ENCODE measurements at regions not wholly inside any gene's neighbourhood (a gene's known extent, or its start where the extent isn't known, plus 50 kb on each side); places are given as distances from the start of the nearest gene placed in this dataset.

- Histone ChIP-seq H3K4me1 (ENCODE audit: control insufficient read depth, insufficient read depth, low read length, unreplicated experiment) (no peaks in the 10 kb centered on the region), H3K4me3 (ENCODE audit: low read depth, low read length) (no peak overlapping the region), H3K79me2 (ENCODE audit: control insufficient read depth, insufficient read depth, low read length, unreplicated experiment) (no peaks in the 10 kb centered on the region), H3K27me3 (ENCODE audit: insufficient read depth, low read length) (peaks cover 84% of the 10 kb centered on the region), H2AFZ (ENCODE audit: low read length, unreplicated experiment) (no peak overlapping the region), H3K27ac (ENCODE audit: low read depth, low read length) (no peak overlapping the region), H3K36me3 (ENCODE audit: insufficient read depth, low read length) (no peaks in the 10 kb centered on the region)
Measured at GRCh38 chr1:11414926-11415538, 63.9 kb upstream of the DISP3 start.

GRCh38 chr1:11417162-11417561, 61.8 kb upstream of the DISP3 start:
- Histone ChIP-seq H3K27ac (ENCODE audit: low read depth, low read length) (no peak overlapping the region), H3K27me3 (ENCODE audit: insufficient read depth, low read length) (peaks cover 79% of the 10 kb centered on the region), H3K79me2 (ENCODE audit: control insufficient read depth, insufficient read depth, low read length, unreplicated experiment) (no peaks in the 10 kb centered on the region), H3K36me3 (ENCODE audit: insufficient read depth, low read length) (no peaks in the 10 kb centered on the region), H2AFZ (ENCODE audit: low read length, unreplicated experiment) (no peak overlapping the region), H3K4me1 (ENCODE audit: control insufficient read depth, insufficient read depth, low read length, unreplicated experiment) (no peaks in the 10 kb centered on the region), H3K4me3 (ENCODE audit: low read depth, low read length) (no peak overlapping the region)

DNA sequence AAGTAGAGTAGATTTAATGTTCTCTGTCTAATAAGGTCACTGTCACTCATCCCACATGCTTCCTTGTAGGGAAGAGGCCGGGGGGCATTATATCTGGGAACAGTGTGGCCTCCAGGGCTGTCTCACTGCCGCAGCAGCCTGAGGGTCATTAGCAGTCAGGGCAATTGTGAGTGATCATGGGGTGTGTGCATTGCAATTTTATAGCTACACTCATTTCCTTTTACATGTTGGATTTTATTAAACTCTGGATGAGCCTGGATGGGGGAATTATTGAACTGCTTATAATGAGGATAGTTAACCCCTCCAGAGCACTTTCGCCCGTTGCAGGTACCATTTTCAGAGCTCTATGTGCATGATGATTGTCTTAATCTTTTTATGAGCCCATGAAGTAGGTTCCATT, 60.9 kb upstream of the DISP3 start:
- Histone ChIP-seq H2AFZ (ENCODE audit: low read length, unreplicated experiment) (no peak overlapping the region), H3K27me3 (ENCODE audit: insufficient read depth, low read length) (peaks cover 80% of the 10 kb centered on the region), H3K4me3 (ENCODE audit: low read depth, low read length) (no peak overlapping the region), H3K27ac (ENCODE audit: low read depth, low read length) (no peak overlapping the region), H3K36me3 (ENCODE audit: insufficient read depth, low read length) (no peaks in the 10 kb centered on the region), H3K79me2 (ENCODE audit: control insufficient read depth, insufficient read depth, low read length, unreplicated experiment) (no peaks in the 10 kb centered on the region), H3K4me1 (ENCODE audit: control insufficient read depth, insufficient read depth, low read length, unreplicated experiment) (no peaks in the 10 kb centered on the region)

- Histone ChIP-seq H3K4me3 (ENCODE audit: low read depth, low read length) (no peak overlapping the region), H3K27me3 (ENCODE audit: insufficient read depth, low read length) (peaks cover 74% of the 10 kb centered on the region), H3K4me1 (ENCODE audit: control insufficient read depth, insufficient read depth, low read length, unreplicated experiment) (no peaks in the 10 kb centered on the region), H3K79me2 (ENCODE audit: control insufficient read depth, insufficient read depth, low read length, unreplicated experiment) (no peaks in the 10 kb centered on the region), H2AFZ (ENCODE audit: low read length, unreplicated experiment) (no peak overlapping the region), H3K27ac (ENCODE audit: low read depth, low read length) (no peak overlapping the region), H3K36me3 (ENCODE audit: insufficient read depth, low read length) (no peaks in the 10 kb centered on the region)
Measured at GRCh38 chr1:11421443-11421842, 57.5 kb upstream of the DISP3 start.

DNA sequence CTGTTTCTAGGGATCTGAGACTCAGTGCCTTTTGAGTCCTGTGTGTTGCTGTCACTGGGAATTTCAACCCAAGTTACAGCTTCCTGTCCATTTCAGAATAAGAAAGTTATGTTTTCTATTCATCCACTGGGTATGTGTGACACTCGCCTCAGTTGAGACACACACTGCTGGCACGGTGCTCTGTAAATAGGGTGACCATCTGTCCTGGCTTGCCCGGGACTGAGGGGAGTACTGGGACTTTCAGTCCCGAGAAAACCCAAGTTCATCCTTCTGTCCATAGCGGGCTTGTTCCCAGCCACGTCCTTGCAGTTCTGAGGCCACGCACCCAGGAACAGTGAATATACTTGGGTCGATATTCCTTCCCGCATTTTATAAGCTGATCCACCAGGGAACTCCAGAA, 56.3 kb upstream of the DISP3 start:
- Histone ChIP-seq H3K27me3 (ENCODE audit: insufficient read depth, low read length) (peaks cover 69% of the 10 kb centered on the region), H2AFZ (ENCODE audit: low read length, unreplicated experiment) (no peak overlapping the region), H3K79me2 (ENCODE audit: control insufficient read depth, insufficient read depth, low read length, unreplicated experiment) (no peaks in the 10 kb centered on the region), H3K4me1 (ENCODE audit: control insufficient read depth, insufficient read depth, low read length, unreplicated experiment) (no peaks in the 10 kb centered on the region), H3K36me3 (ENCODE audit: insufficient read depth, low read length) (no peaks in the 10 kb centered on the region), H3K4me3 (ENCODE audit: low read depth, low read length) (no peak overlapping the region), H3K27ac (ENCODE audit: low read depth, low read length) (no peak overlapping the region)

DNA sequence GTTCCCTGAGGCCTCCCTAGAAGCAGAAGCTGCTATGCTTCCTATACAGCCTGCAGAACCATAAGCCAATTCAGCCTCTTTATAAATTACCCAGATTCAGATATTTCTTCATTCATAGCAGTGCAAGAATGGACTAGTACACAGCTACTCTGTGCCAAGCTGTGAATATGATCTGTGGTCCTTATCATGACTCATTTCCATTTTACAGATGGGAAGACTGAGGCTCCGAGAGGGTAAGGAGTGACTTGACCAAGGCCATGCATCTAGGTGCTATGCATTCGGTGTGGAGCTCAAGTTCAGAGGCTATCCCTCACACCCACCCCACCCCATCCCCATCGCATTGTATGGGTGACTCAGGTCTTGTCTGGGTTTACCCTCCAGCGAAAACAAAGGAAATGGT, 52.3 kb upstream of the DISP3 start:
- Histone ChIP-seq H3K4me1 (ENCODE audit: control insufficient read depth, insufficient read depth, low read length, unreplicated experiment) (no peaks in the 10 kb centered on the region), H3K36me3 (ENCODE audit: insufficient read depth, low read length) (no peaks in the 10 kb centered on the region), H3K4me3 (ENCODE audit: low read depth, low read length) (no peak overlapping the region), H3K79me2 (ENCODE audit: control insufficient read depth, insufficient read depth, low read length, unreplicated experiment) (no peaks in the 10 kb centered on the region), H3K27ac (ENCODE audit: low read depth, low read length) (no peak overlapping the region), H2AFZ (ENCODE audit: low read length, unreplicated experiment) (no peak overlapping the region), H3K27me3 (ENCODE audit: insufficient read depth, low read length) (peaks cover 68% of the 10 kb centered on the region)

GRCh38 chr1:11428789-11429188, 50.2 kb upstream of the DISP3 start:
- Histone ChIP-seq H3K4me1 (ENCODE audit: control insufficient read depth, insufficient read depth, low read length, unreplicated experiment) (no peaks in the 10 kb centered on the region), H3K4me3 (ENCODE audit: low read depth, low read length) (no peak overlapping the region), H3K79me2 (ENCODE audit: control insufficient read depth, insufficient read depth, low read length, unreplicated experiment) (no peaks in the 10 kb centered on the region), H3K27me3 (ENCODE audit: insufficient read depth, low read length) (peaks cover 66% of the 10 kb centered on the region), H3K36me3 (ENCODE audit: insufficient read depth, low read length) (no peaks in the 10 kb centered on the region), H2AFZ (ENCODE audit: low read length, unreplicated experiment) (no peak overlapping the region), H3K27ac (ENCODE audit: low read depth, low read length) (no peak overlapping the region)
